Stimulated activated naive B cell treated with anti-CD40 and anti-IgM and Interleukin-4, amounts not matched to agents 10 μg/mL and 1 μg/mL and 100 μg/mL, for 72 hours (primary cell): ENCODE measurements at regions not wholly inside any gene's neighbourhood (a gene's known extent, or its start where the extent isn't known, plus 50 kb on each side); places are given as distances from the start of the nearest gene placed in this dataset.
"Not testable (repeated sequence)": the region's sequence is repeated elsewhere in the genome, so short reads cannot be mapped to it uniquely, and the experiment has no call there.

ENCODE experiments used
- ATAC-seq, 2 donors: fragments of 150-1000 bp; cut with Tn5 transposase; replicated peaks; 2 replicates each; pipeline ENCODE4 v1.10.0; 2021; ENCODE audit warnings: moderate library complexity in 1 of 2
- DNase-seq: peaks from one replicate; pipeline ENCODE4 v3.0.0; 2021
- H3K27ac Mint-ChIP-seq: one replicate; pipeline ENCODE4 v1.8.0; 2022; ENCODE audit warnings: mild to moderate bottlenecking, mixed read lengths
- H3K27me3 Mint-ChIP-seq, 2 donors: one replicate each; pipeline ENCODE4 v1.8.0; 2022; ENCODE audit warnings: mixed read lengths in 2 of 2
- H3K36me3 Mint-ChIP-seq, 2 donors: one replicate each; pipeline ENCODE4 v1.8.0; 2022; ENCODE audit warnings: mixed read lengths in 2 of 2, mild to moderate bottlenecking in 1 of 2
- H3K4me1 Mint-ChIP-seq, 2 donors: one replicate each; pipeline ENCODE4 v1.8.0; 2022; ENCODE audit warnings: mixed read lengths in 2 of 2, mild to moderate bottlenecking in 1 of 2
- H3K4me3 Mint-ChIP-seq, 2 donors: one replicate each; pipeline ENCODE4 v1.8.0; 2022; ENCODE audit warnings: mild to moderate bottlenecking in 2 of 2, mixed read lengths in 2 of 2, moderate library complexity in 1 of 2
- H3K9me3 Mint-ChIP-seq, 2 donors: one replicate each; pipeline ENCODE4 v1.8.0; 2022; ENCODE audit warnings: mixed read lengths in 2 of 2, mild to moderate bottlenecking in 1 of 2

- H3K36me3 Mint-ChIP-seq = peaks cover 0 to 3% of the 10 kb centered on the region in 2 donors
- ATAC-seq (no peak), DNase-seq (no peak)
- peaks cover 3 to 8% of the 10 kb centered on the region in 2 donors for H3K9me3 Mint-ChIP-seq
- H3K4me1 Mint-ChIP-seq = no peaks in the 10 kb centered on the region
- H3K27ac Mint-ChIP-seq = no peak overlapping the region
- H3K27me3 Mint-ChIP-seq = peaks cover 5 to 7% of the 10 kb centered on the region in 2 donors
- no peak overlapping the region for H3K4me3 Mint-ChIP-seq
These were observed 93.6 kb upstream of the CUX1 start for GRCh38 chr7:101723835-101724234.

DNA sequence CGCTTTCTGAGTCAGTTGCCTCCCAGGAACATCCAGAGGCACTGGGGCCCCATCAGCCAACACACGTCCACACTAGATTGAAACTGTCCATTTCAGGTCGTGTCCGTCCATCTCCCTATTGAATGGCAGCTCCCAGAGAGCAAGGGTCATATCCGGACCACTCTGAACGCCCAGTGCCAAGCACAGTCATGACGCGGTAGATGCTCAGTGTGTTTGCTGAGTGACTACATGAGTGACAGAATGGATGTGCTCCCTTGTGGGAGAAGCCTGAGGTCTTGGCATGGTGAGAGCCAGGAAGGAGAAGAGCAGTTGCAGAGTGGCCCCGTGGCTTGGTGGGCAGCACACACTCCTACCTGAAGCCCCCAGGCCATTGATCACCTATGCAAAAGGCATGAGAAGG is 92.5 kb upstream of the CUX1 start:
- Mint-ChIP-seq H3K27ac (no peak overlapping the region), H3K36me3 (peaks cover 0 to 3% of the 10 kb centered on the region in 2 donors), H3K9me3 (peaks cover 3 to 8% of the 10 kb centered on the region in 2 donors), H3K4me3 (no peak overlapping the region), H3K4me1 (no peaks in the 10 kb centered on the region), H3K27me3 (peaks cover 0 to 7% of the 10 kb centered on the region in 2 donors)
- DNase-seq (no peak), ATAC-seq (no peak)

GRCh38 chr7:101725921-101726320 is 91.5 kb upstream of the CUX1 start:
- Mint-ChIP-seq H3K36me3 (peaks cover 0 to 3% of the 10 kb centered on the region in 2 donors), H3K9me3 (peaks cover 3 to 8% of the 10 kb centered on the region in 2 donors), H3K4me1 (no peaks in the 10 kb centered on the region), H3K27ac (no peak overlapping the region), H3K4me3 (no peak overlapping the region), H3K27me3 (peaks cover 0 to 4% of the 10 kb centered on the region in 2 donors)
- no peak for DNase-seq
- ATAC-seq = no peak

DNA sequence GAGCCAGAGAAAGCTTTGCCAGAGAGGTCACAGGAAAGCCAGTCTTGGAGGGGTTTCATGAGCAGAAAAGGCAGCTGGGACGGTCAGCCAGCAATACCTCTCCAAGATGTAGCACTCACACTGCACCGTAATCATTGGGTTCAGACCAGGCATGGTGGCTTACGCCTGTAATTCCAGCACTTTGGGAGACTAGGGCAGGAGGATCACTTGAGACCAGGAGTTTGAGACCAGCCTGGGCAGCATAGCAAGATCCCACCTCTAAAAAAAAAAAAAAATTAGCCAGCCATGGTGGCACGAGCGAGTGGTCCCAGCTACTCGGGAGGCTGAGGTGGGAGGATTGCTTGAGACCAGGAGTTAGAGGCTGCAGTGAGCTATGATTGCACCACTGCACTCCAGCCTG is 90.2 kb upstream of the CUX1 start:
- Mint-ChIP-seq H3K4me1 (peaks cover 0 to 2% of the 10 kb centered on the region in 2 donors), H3K36me3 (peaks cover 0 to 3% of the 10 kb centered on the region in 2 donors), H3K9me3 (peaks cover 3 to 8% of the 10 kb centered on the region in 2 donors), H3K4me3 (no peak overlapping the region), H3K27me3 (peaks cover 6 to 11% of the 10 kb centered on the region in 2 donors), H3K27ac (no peak overlapping the region)
- ATAC-seq (no peak), DNase-seq (no peak)

DNA sequence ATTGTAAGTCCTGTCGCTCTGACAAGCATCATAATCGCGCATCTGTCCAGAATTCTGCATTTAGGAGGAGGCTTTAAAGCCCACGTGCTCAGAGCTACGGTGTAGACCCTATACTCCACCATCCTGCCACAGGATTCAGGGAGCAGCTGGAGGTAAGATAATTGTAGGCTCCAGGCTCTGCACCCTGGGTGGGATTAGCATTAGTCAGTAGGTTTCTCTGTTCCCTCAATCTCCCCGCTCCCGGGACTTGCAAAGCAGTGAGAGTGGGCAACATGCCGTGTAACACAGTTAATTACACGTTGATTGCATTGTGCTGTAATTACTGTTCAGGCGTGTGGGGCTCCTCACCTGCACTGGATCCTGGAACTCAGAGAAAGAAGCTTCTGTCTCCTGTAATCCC is 89.3 kb upstream of the CUX1 start:
- Mint-ChIP-seq H3K27me3 (peaks cover 6 to 11% of the 10 kb centered on the region in 2 donors), H3K4me1 (peaks cover 2% of the 10 kb centered on the region in 2 donors), H3K9me3 (peaks cover 3 to 8% of the 10 kb centered on the region in 2 donors), H3K36me3 (peaks cover 0 to 2% of the 10 kb centered on the region in 2 donors), H3K27ac (no peak overlapping the region), H3K4me3 (no peak overlapping the region)
- no peak for DNase-seq
- no peak for ATAC-seq

GRCh38 chr7:101728873-101729240 is 88.6 kb upstream of the CUX1 start:
- H3K4me3 Mint-ChIP-seq, H3K36me3 Mint-ChIP-seq, H3K27ac Mint-ChIP-seq, ATAC-seq, H3K9me3 Mint-ChIP-seq, DNase-seq, H3K4me1 Mint-ChIP-seq: not testable (repeated sequence)
- peaks cover 6 to 11% of the 10 kb centered on the region in 2 donors for H3K27me3 Mint-ChIP-seq

DNA sequence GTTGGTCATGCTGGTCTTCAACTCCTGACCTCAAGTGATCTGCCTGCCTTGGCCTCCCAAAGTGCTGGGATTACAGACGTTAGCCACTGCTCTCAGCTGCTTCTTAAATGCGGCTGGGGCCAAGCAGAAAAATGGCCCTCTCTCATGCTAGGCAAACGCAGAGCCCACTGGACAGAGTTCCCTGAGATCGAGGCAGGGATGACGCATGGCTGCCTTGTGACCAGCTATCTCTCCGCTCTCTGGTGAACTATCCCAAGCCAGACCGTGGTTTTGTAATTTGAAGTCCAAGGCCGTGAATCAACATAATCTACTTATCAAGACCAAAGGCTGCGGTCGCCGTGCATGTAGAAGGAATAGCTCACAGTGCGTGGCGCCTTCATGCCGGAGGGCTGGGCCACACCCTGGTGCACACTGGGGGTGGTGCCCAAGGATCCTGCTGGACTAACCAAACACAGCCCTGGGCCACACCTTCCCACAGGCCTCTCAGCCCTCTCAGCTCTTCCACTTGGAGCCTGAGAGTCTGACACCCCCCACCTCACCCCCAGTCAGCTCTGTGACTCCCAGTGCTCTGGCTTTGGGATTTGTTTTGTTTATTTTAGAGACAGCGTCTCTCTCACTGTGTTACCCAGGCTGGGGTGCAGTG is 88.1 kb upstream of the CUX1 start:
- Mint-ChIP-seq H3K27me3 (peaks cover 6 to 11% of the 10 kb centered on the region in 2 donors), H3K9me3 (no peaks in the 10 kb centered on the region), H3K36me3 (no peaks in the 10 kb centered on the region), H3K4me3 (no peak overlapping the region), H3K27ac (no peak overlapping the region), H3K4me1 (peaks cover 4 to 9% of the 10 kb centered on the region in 2 donors)
- ATAC-seq (no peak), DNase-seq (no peak)

DNA sequence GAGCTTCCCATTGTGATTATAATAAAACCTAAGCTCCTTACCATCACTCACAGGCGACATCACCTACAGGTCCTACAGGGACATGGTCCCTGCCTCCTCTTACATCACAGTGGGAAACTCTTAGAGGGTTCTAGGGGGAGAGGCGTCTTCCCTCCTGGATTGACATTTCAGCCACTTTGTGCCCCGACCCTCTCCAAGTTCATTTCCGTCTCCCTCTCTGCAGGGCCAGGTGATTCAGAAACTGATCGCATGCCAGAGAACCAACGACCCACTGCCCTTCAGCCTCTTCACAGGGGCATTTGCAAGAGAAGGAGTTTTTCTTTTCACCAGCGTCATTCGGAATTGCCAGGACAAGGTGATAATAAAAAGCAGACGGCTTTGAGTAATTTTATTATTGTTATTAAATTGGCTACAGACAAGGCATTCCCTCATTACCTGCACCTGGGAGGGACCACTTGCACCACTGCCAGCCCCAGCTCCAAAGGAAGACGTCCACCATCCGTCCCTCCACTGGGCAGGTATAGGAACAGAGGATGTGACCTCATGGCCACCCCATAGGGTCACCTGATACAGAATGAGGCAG is 85.8 kb upstream of the CUX1 start:
- H3K4me3 Mint-ChIP-seq = no peak overlapping the region
- peaks cover 6 to 10% of the 10 kb centered on the region in 2 donors for H3K27me3 Mint-ChIP-seq
- no peaks in the 10 kb centered on the region for H3K9me3 Mint-ChIP-seq
- no peak for DNase-seq
- ATAC-seq = no peak
- no peak overlapping the region for H3K27ac Mint-ChIP-seq
- no peaks in the 10 kb centered on the region for H3K36me3 Mint-ChIP-seq
- peaks cover 4 to 9% of the 10 kb centered on the region in 2 donors for H3K4me1 Mint-ChIP-seq

- Mint-ChIP-seq H3K27me3 (peaks cover 6 to 7% of the 10 kb centered on the region in 2 donors), H3K36me3 (no peaks in the 10 kb centered on the region), H3K9me3 (no peaks in the 10 kb centered on the region), H3K27ac (peak overlapping the region; percentile 20), H3K4me3 (peak overlapping the region; percentile 52 to 62), H3K4me1 (peaks cover 4 to 9% of the 10 kb centered on the region in 2 donors)
- DNase-seq (no peak), ATAC-seq (peak in 1 of 2 donors; percentile 41)
These were observed 83.5 kb upstream of the CUX1 start for GRCh38 chr7:101733713-101734475.

GRCh38 chr7:101736084-101736483 is 81.3 kb upstream of the CUX1 start:
- H3K36me3 Mint-ChIP-seq = no peaks in the 10 kb centered on the region
- H3K27me3 Mint-ChIP-seq = peaks cover 6 to 7% of the 10 kb centered on the region in 2 donors
- H3K27ac Mint-ChIP-seq = no peak overlapping the region
- no peak overlapping the region for H3K4me3 Mint-ChIP-seq
- no peaks in the 10 kb centered on the region for H3K9me3 Mint-ChIP-seq
- peaks cover 15 to 29% of the 10 kb centered on the region in 2 donors for H3K4me1 Mint-ChIP-seq
- DNase-seq (no peak), ATAC-seq (no peak)

DNA sequence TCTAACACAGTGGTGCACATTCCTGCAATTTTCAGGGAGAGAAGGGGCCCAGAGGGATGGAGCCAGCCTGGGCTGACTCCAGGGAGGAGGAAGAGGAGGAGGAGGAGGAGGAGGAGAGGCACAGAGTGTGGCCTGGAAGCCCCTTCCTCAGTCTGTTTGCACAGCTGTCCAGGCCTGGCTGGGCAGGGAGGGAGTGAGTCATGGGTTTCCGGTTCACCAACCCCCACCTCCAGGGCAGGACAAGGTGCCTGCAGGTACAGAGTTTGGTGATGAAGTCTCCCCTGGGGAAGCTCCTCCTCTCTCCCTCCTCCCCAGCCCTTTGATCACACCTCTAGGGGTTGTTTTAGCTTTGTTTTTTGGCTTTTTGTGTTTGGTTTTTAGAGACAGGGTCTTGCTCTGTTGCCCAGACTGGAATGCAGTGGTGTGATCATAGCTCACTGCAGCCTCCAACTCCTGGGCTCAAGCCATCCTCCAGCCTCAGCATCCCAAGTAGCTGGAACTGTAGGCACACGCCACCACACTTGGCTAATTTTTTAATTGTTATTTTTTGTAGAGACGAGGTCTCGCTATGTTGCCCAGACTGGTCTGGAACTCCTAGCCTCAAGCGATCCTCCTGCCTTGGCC is 77.5 kb upstream of the CUX1 start:
- H3K27me3 Mint-ChIP-seq = peaks cover 0 to 4% of the 10 kb centered on the region in 2 donors
- no peak overlapping the region for H3K4me3 Mint-ChIP-seq
- peaks cover 20 to 47% of the 10 kb centered on the region in 2 donors for H3K4me1 Mint-ChIP-seq
- ATAC-seq = peak in 1 of 2 donors; percentile 22
- H3K27ac Mint-ChIP-seq = peak overlapping the region; percentile 42
- H3K9me3 Mint-ChIP-seq = no peaks in the 10 kb centered on the region
- no peak for DNase-seq
- H3K36me3 Mint-ChIP-seq = no peaks in the 10 kb centered on the region

- Mint-ChIP-seq H3K9me3 (no peaks in the 10 kb centered on the region), H3K27me3 (peaks cover 0 to 4% of the 10 kb centered on the region in 2 donors), H3K36me3 (no peaks in the 10 kb centered on the region), H3K4me1 (peaks cover 26 to 56% of the 10 kb centered on the region in 2 donors), H3K4me3 (peak overlapping the region; percentile 61 to 69), H3K27ac (peak overlapping the region; percentile 81)
- peak; percentile 9 for DNase-seq
- peak; percentile 71 to 72 for ATAC-seq
These were observed 76.3 kb upstream of the CUX1 start for GRCh38 chr7:101740981-101741725.

DNA sequence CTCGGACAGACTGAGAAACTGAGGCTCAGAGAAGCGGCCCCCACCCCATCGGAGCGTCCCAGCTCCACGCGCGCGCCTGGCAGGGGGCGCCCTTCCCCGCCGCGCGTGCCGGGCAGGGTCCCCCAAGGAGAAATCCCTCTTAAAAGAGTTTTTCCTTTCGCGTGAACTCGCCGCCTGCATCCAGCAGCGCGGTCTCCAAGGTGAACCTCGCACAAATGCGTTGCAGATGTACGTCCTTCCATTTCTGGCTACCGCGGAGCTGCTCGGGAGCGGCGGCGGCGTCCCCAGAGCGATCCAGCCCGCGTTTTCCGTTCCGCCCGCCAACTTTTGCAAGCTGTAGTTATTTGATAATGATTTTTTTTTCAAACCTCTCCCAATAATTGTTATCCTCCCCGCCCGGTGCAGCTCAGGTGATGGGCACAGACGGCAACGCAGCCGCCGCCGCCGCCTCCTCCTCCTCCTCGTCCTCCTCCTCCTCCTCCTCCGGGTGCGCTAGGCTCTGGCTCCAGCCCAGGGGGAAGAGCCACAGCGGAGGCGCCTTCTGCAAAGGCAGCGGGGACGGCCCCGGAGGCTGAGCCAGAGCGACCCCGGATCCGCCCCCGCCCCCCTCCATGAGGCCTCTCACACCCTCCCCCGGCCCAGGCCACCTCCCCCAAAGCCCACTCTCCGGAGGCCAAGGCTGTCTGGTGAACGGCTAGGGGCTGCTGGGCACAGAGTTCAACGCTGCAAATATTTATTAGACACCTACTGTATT is 74.0 kb upstream of the CUX1 start:
- Mint-ChIP-seq H3K36me3 (no peaks in the 10 kb centered on the region), H3K4me3 (peak overlapping the region; percentile 82 to 86), H3K9me3 (no peaks in the 10 kb centered on the region), H3K27ac (no peak overlapping the region), H3K27me3 (peaks cover 0 to 4% of the 10 kb centered on the region in 2 donors), H3K4me1 (peaks cover 31 to 66% of the 10 kb centered on the region in 2 donors)
- ATAC-seq (peak; percentile 45 to 67), DNase-seq (peak; percentile 28)
